Caki2 (cell line): ENCODE measurements at regions not wholly inside any gene's neighbourhood (a gene's known extent, or its start where the extent isn't known, plus 50 kb on each side); places are given as distances from the start of the nearest gene placed in this dataset.
"Not testable (repeated sequence)": the region's sequence is repeated elsewhere in the genome, so short reads cannot be mapped to it uniquely, and the experiment has no call there.

Source experiments
- DNase-seq: peaks from one replicate; pipeline ENCODE4 v3.0.0-alpha.2; 2015; ENCODE audit warnings: low read depth
- in situ Hi-C: cut with HindIII; loops from 2 replicates; pipeline ENCODE4 v1.10.0; 2016; ENCODE audit warnings: low sequenced_read_pairs, low pct_unique_long_range_greater_than_20kb, mixed read lengths

- in situ Hi-C loops = no loop called here
These were observed 207.8 kb upstream of the LRATD1 start for GRCh38 chr2:14424478-14425390.

DNA sequence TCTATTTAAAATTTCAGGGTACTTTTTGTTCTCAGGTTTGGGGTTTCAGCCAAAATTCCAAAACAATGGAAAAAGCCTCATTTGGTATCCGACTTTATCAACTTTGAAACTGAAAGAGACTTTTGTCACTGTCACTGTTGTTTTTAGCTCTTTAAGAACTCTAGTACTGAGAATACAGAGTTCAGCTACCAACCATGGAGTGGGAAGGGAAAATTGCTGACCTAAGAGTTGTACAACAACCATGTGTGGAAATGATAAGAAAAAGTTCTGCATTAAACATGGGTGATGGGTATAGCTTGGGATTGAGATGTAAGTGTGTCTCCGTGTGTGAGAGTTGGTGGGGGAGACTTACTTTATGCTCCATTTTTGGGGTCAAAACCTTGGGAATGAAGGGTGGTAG, 206.6 kb upstream of the LRATD1 start:
- DNase-seq = no peak
- in situ Hi-C loops = no loop called here

More at GRCh38 chr2:14424478-14425390, 207.8 kb upstream of the LRATD1 start:
- DNase-seq = no peak

GRCh38 chr2:14428056-14428455, 204.5 kb upstream of the LRATD1 start:
- no peak for DNase-seq
- in situ Hi-C loops = no loop called here

DNA sequence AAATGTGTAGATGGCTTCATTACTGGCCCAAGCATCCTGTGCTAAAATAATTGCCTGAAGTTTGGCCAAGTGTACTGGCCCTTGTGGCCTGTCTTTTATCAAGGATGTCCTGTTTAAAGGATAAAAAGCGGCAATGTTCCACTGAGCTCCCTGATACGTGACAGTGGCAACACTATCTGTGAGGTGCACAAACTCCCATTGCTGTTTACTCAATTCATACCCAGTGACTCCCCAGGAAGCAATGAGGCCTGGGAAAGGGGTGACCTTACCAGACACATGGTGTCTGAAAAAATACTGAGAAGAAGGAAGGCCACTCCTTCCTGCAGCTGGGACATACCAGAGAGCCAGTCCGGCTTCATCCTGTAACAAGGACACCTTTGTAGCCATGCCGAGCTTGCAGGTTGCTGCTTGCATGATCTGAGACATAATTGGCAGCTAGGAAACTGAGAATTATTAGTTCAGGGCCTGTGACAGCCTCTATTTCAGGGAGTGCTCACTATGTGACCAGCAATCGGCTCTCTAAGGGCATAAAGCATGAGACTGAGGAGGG, 198.5 kb upstream of the LRATD1 start:
- DNase-seq = no peak
- in situ Hi-C loops = no loop called here

DNA sequence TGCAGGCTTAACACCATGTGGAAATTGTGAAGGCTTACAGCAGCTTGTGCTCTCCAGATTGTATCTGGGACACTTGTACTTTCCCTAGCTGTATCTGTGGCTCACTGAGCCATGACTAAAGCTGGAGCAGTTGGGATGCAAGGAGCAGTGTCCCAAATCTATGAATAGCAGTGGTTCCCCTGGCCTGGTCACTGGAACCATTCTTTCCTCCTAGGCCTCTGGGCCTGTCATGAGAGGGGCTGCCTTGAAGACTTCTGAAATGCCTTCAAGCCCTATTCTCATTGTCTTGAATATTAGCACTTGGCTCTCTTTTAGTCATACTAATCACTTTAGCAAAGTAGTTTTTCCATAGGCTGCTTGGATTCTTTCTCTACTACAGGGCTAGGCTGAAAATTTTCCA, 186.8 kb upstream of the LRATD1 start:
- DNase-seq = no peak
- in situ Hi-C loops = no loop called here

- in situ Hi-C loops = no loop called here
- no peak for DNase-seq
These were observed 184.2 kb upstream of the LRATD1 start for GRCh38 chr2:14448340-14448739.

GRCh38 chr2:14451312-14451711, 181.2 kb upstream of the LRATD1 start:
- DNase-seq = no peak
- in situ Hi-C loops = no loop called here

- DNase-seq = no peak
- in situ Hi-C loops = no loop called here
These were observed 178.3 kb upstream of the LRATD1 start for GRCh38 chr2:14454202-14454601.

GRCh38 chr2:14459786-14460325, 172.7 kb upstream of the LRATD1 start:
- no peak for DNase-seq
- in situ Hi-C loops = no loop called here

DNA sequence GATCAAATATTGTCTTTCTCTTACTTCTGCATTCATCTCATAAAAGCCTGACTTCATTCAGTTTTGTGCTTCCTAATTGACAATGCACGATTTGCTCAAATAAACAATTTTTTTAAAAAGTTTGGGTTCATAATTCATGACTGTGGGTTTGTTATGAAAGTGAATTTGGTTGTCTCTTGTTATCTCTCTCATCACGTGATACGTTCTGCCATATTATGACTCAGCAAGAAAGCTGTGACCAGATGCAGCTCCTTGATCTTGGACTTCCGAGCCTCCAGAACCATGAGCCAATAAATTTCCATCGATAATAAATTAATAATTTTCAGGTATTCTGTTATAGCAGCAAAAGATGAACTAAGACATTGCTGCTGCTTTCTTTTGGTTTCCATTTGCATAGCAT, 156.5 kb upstream of the LRATD1 start:
- DNase-seq = no peak

GRCh38 chr2:14479486-14479885, 153.0 kb upstream of the LRATD1 start:
- DNase-seq = no peak
- in situ Hi-C loops = no loop called here

More for the DNA sequence above, 156.5 kb upstream of the LRATD1 start:
- in situ Hi-C loops = no loop called here

GRCh38 chr2:14480120-14480519, 152.4 kb upstream of the LRATD1 start:
- DNase-seq = no peak
- in situ Hi-C loops = no loop called here

GRCh38 chr2:14480906-14481305, 151.6 kb upstream of the LRATD1 start:
- DNase-seq = no peak
- in situ Hi-C loops = no loop called here

DNA sequence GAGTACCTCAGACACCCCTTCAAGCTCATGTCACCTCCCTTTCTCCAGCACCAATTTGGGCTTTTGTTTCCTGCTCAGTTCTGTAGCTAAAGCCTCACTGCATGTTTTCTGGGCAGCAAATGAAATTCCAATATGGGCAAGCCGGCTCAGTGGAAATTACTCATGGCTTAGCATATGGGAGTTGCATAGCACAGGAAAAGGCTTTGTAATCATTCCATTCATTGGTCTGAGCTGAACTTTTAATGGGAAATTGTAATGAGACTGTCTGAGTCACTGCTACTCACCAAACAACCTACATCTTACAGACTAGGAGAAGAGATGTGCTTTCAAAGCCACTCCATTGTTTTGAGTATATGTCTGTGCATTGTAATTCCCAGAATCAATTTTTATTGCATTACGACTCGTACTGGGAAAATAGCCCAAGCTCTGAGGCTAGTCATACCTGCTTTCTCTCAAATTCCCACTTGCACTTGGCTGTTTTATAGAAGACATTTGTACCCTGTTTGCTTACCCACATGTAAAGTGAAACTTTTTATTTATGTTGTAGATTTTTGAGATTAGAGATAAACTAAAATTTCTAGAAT, 139.5 kb upstream of the LRATD1 start:
- no peak for DNase-seq
- in situ Hi-C loops = no loop called here

DNA sequence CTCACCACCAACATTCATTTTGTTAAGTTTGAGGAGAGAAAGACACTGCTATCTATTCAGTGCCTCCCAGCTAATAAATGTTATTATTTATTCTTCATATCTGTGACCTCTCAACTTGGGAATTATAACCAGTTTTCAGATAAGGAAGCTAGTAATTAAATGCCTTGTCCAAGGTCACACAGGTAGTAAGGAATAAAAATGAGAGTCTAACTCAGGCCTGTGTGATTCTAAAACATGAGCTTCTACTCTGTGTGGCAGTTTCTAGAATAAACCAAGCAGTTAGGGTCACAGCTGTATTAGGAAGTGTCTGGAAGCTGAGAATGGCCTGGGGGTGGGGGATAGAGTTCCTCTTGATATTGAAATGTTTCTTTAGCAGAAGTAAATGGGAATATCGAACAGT, 137.8 kb upstream of the LRATD1 start:
- no peak for DNase-seq
- in situ Hi-C loops = no loop called here

- in situ Hi-C loops = no loop called here
- DNase-seq = no peak
These were observed 131.5 kb upstream of the LRATD1 start for GRCh38 chr2:14501061-14501460.

- in situ Hi-C loops, DNase-seq: not testable (repeated sequence)
These were observed 125.6 kb upstream of the LRATD1 start for GRCh38 chr2:14506955-14507354.

DNA sequence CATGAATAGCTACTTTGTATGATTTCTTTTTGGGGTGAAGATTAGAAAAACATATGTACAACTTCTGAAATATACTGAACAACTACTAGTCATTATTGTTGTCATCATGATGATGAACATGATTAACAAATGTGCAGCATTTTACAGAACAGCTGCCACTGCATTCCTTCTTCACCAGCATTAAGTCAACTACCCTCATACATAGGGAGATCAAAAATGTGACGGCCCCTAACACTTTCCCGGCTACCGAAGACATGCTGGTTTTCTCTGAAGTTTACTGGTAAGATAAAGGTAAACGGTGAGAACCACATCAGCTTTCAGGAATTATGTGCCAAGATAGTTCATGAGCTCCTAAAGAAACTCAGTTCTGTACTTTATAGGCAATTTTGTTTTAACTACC, 121.0 kb upstream of the LRATD1 start:
- in situ Hi-C loops = no loop called here
- no peak for DNase-seq

- no peak for DNase-seq
- in situ Hi-C loops = no loop called here
These were observed 118.6 kb upstream of the LRATD1 start for GRCh38 chr2:14513903-14514302.
